Sigmoid colon (tissue), 6 donors: ENCODE measurements at regions not wholly inside any gene's neighbourhood (a gene's known extent, or its start where the extent isn't known, plus 50 kb on each side); places are given as distances from the start of the nearest gene placed in this dataset.
A peak's percentile ranks its signal among the peaks of the same experiment; 100 is the strongest.

Experiments
- DNase-seq: peaks from one replicate; pipeline ENCODE4 v3.0.0-alpha.2; 2019
- H3K27ac ChIP-seq, 4 donors: fragments of 200-600 bp; sonication (generic); one replicate each; pipeline ENCODE4 v1.5.1; 2016 to 2019; ENCODE audit warnings: mild to moderate bottlenecking in 1 of 4
- H3K27me3 ChIP-seq, 3 donors: fragments of 200-600 bp; sonication (generic); one replicate each; pipeline ENCODE4 v1.5.1; 2019; ENCODE audit warnings: mild to moderate bottlenecking in 1 of 3
- H3K36me3 ChIP-seq, 4 donors: fragments of 200-600 bp; sonication (generic); one replicate each; pipeline ENCODE4 v1.5.1; 2016 to 2019
- H3K4me1 ChIP-seq, 4 donors: fragments of 200-600 bp; sonication (generic); one replicate each; pipeline ENCODE4 v1.5.1; 2017 to 2019
- H3K4me3 ChIP-seq, 4 donors: fragments of 200-600 bp; sonication (generic); one replicate each; pipeline ENCODE4 v1.5.1; 2017 to 2019; ENCODE audit warnings: mild to moderate bottlenecking in 2 of 4, moderate library complexity in 1 of 4
- H3K9me3 ChIP-seq, 4 donors: fragments of 200-600 bp in 3 of 4; sonication (generic) in 3 of 4; one replicate each; pipeline versions ENCODE4 v1.5.1 to v1.6.1; 2013 to 2019
- EP300 ChIP-seq, 4 donors: sonication (generic); formaldehyde crosslinking; IDR thresholded peaks; one replicate each; pipeline ENCODE4 v1.6.1; 2017; ENCODE audit warnings: antibody characterized with exemption in 4 of 4
- POLR2A ChIP-seq, 2 donors: fragments of 450-650 bp; IDR thresholded peaks; one replicate each; pipeline ENCODE4 v1.6.1; 2016; ENCODE audit warnings: antibody characterized with exemption in 2 of 2, mild to moderate bottlenecking in 2 of 2, moderate library complexity in 2 of 2
- POLR2AphosphoS5 ChIP-seq, 4 donors: sonication (generic); formaldehyde crosslinking; IDR thresholded peaks; one replicate each; pipeline ENCODE4 v1.6.1; 2017; ENCODE audit warnings: antibody characterized with exemption in 4 of 4
- WGBS, 2 donors: extraction: QIAGEN DNeasy Blood & Tissue Kit; methylation state at CpG; one replicate each; pipeline ENCODE4 v1.1.7; 2013; 5-methylcytosine and 5-hydroxymethylcytosine counted together
- intact Hi-C: fragments of 100-400 bp; cut with DNase I; formaldehyde crosslinking; loops from one replicate; pipeline ENCODE4 v1.15.1; 2023
- TF ChIP-seq, protein P1 (sequence below), 4 experiments: fragments of 450-650 bp in 3 of 4; fragments of 200-600 bp in 1 of 4; IDR thresholded peaks; one replicate each; pipeline ENCODE4 v1.5.1; 2016 to 2019; ENCODE audit warnings: antibody characterized with exemption in 4 of 4, mild to moderate bottlenecking in 3 of 4, moderate library complexity in 2 of 4
- donor health status: healthy with polysubstance abuse.
- donor health status: healthy.

- no peak overlapping the region for H3K4me3 ChIP-seq
- DNase-seq = no peak
- intact Hi-C loops = no loop called here
- H3K9me3 ChIP-seq = peaks cover 0 to 2% (median 0%) of the 10 kb centered on the region in 4 donors
- no peaks in the 10 kb centered on the region for H3K27me3 ChIP-seq
- H3K4me1 ChIP-seq = peaks cover 0 to 25% (median 13%) of the 10 kb centered on the region in 4 donors
- 87 to 89% methylated on average over 2 of the region's 2 CpGs for WGBS, 2 donors
- H3K36me3 ChIP-seq = no peaks in the 10 kb centered on the region
- H3K27ac ChIP-seq = peak overlapping the region in 3 of 4 donors; percentile 6 to 51 (median 36)
- TF ChIP-seq POLR2A (IDR thresholded peaks at IDR 0.05) (no peak), POLR2AphosphoS5 (IDR thresholded peaks at IDR 0.05) (peak in 2 of 4 donors; percentile 35 to 48)
These were observed 174.2 kb upstream of the CDH12 start for GRCh38 chr5:23027331-23027730.

DNA sequence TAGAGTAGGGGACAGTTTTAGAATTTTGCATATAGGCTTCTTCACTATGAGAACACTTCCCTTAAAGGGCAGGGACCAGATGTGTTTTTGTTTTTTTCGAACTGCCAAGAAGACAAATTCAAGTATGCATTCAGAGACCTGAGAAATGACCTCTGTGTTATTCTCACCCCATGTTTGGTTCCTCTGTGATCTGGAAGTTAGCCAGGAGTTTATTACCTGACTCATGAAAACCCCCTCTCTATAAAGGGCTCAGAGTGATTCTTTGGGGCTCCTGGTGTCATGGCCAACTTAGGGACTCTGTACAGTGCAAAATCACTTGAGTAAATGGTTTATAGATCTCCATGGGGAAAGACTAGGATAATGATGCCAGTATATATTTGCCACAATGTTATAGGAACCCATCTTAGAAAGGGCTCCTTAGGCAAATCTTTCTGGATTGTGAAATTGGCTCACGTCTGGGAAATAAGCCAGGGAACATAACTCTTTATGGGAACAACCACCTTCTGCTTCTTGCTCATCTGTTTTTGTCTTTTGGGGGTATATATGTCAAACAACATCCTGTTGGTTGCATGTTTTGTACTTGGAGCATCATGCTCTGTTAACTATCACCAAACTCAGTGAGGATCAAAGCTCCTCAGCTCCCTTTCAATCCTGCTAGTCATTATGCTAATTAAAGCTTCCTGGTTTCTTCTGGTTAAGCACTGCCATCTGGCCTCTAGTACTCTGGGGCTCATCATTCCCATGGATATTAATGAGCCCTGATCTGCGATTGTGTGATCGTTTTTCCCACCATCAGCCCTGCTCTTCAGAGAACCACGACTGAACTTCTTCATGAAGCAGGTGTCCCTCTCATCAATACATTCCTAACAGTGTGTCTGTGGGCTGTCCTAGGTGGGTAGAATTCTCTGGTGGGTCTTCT is 173.4 kb upstream of the CDH12 start:
- intact Hi-C loops = no loop called here
- Histone ChIP-seq H3K9me3 (peaks cover 0 to 2% (median 0%) of the 10 kb centered on the region in 4 donors), H3K4me3 (no peak overlapping the region), H3K27ac (peak overlapping the region in 3 of 4 donors; percentile 6 to 51 (median 36)), H3K27me3 (no peaks in the 10 kb centered on the region), H3K4me1 (peaks cover 0 to 25% (median 13%) of the 10 kb centered on the region in 4 donors), H3K36me3 (no peaks in the 10 kb centered on the region)
- WGBS, 2 donors = 79 to 85% methylated on average over 5 of the region's 5 CpGs
- TF ChIP-seq, protein P1, sequence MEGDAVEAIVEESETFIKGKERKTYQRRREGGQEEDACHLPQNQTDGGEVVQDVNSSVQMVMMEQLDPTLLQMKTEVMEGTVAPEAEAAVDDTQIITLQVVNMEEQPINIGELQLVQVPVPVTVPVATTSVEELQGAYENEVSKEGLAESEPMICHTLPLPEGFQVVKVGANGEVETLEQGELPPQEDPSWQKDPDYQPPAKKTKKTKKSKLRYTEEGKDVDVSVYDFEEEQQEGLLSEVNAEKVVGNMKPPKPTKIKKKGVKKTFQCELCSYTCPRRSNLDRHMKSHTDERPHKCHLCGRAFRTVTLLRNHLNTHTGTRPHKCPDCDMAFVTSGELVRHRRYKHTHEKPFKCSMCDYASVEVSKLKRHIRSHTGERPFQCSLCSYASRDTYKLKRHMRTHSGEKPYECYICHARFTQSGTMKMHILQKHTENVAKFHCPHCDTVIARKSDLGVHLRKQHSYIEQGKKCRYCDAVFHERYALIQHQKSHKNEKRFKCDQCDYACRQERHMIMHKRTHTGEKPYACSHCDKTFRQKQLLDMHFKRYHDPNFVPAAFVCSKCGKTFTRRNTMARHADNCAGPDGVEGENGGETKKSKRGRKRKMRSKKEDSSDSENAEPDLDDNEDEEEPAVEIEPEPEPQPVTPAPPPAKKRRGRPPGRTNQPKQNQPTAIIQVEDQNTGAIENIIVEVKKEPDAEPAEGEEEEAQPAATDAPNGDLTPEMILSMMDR (IDR thresholded peaks at IDR 0.05) = no peak
- TF ChIP-seq POLR2AphosphoS5 (IDR thresholded peaks at IDR 0.05) (no peak), POLR2A (IDR thresholded peaks at IDR 0.05) (no peak), EP300 (IDR thresholded peaks at IDR 0.05) (no peak)
- DNase-seq = no peak

- intact Hi-C loops = no loop called here
- no peak overlapping the region for H3K4me3 ChIP-seq
- peaks cover 0 to 2% (median 0%) of the 10 kb centered on the region in 4 donors for H3K9me3 ChIP-seq
- H3K27me3 ChIP-seq = no peaks in the 10 kb centered on the region
- H3K36me3 ChIP-seq = no peaks in the 10 kb centered on the region
- peaks cover 0 to 25% (median 13%) of the 10 kb centered on the region in 4 donors for H3K4me1 ChIP-seq
- no peak for DNase-seq
- WGBS, 2 donors = 71 to 73% methylated on average over 1 of the region's 1 CpG
- TF ChIP-seq POLR2AphosphoS5 (IDR thresholded peaks at IDR 0.05) = no peak
- no peak for TF ChIP-seq POLR2A (IDR thresholded peaks at IDR 0.05)
- no peak for TF ChIP-seq EP300 (IDR thresholded peaks at IDR 0.05)
- TF ChIP-seq, protein P1 (IDR thresholded peaks at IDR 0.05) = no peak
- H3K27ac ChIP-seq = peak overlapping the region in 3 of 4 donors; percentile 2 to 51 (median 36)
These were observed 172.6 kb upstream of the CDH12 start for GRCh38 chr5:23025629-23026233.

DNA sequence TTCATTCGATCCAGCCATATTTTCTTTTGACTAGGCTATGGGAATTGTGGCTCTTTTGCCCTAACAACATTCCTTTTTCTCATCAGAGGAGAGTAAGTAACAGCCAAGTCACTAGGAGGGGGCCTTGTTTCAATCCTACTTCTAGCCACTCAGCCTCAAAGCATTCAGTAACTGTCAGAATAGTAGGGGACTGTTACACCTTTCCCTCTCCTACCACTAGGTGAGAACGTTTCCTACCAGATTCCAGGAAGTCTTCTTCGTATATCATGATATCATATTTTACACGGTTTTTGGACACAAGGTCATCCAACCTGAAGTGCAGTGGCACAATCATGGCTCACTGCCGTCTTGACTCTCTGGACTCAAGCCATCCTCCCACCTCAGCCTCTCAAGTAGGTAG is 171.3 kb upstream of the CDH12 start:
- Histone ChIP-seq H3K9me3 (peaks cover 0 to 2% (median 0%) of the 10 kb centered on the region in 4 donors), H3K27me3 (no peaks in the 10 kb centered on the region), H3K36me3 (no peaks in the 10 kb centered on the region), H3K4me1 (peaks cover 0 to 25% (median 13%) of the 10 kb centered on the region in 4 donors), H3K27ac (no peak overlapping the region), H3K4me3 (no peak overlapping the region)
- DNase-seq = no peak
- intact Hi-C loops = no loop called here
- TF ChIP-seq, protein P1 (IDR thresholded peaks at IDR 0.05) = no peak
- TF ChIP-seq POLR2AphosphoS5 (IDR thresholded peaks at IDR 0.05) = no peak
- no peak for TF ChIP-seq POLR2A (IDR thresholded peaks at IDR 0.05)
- TF ChIP-seq EP300 (IDR thresholded peaks at IDR 0.05) = no peak
- 73 to 79% methylated on average over 5 of the region's 5 CpGs for WGBS, 2 donors

DNA sequence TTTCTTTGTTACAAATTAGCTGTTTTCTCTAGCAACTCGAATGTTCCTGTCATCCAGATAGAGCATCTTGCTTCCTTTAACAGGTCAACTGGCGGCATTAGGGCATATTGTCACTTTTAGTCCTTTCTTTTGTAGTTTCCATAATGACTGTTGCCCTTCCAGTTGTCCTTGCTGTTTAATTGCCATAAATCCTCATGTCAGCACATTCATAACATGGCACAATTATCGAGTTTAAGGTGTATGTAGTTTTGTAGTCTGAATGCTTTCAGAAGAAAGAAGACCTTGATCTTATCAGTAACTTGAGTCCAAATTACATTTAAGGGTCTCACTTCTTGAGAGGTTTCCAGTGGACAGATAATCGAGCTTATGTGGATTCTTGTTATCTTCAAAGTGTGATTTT is 161.7 kb upstream of the CDH12 start:
- Histone ChIP-seq H3K27ac (no peak overlapping the region), H3K4me1 (no peaks in the 10 kb centered on the region), H3K9me3 (no peaks in the 10 kb centered on the region), H3K27me3 (no peaks in the 10 kb centered on the region), H3K36me3 (no peaks in the 10 kb centered on the region), H3K4me3 (no peak overlapping the region)
- intact Hi-C loops = no loop called here
- 67 to 68% methylated on average over 4 of the region's 4 CpGs for WGBS, 2 donors
- TF ChIP-seq EP300 (IDR thresholded peaks at IDR 0.05) (no peak), POLR2A (IDR thresholded peaks at IDR 0.05) (no peak), POLR2AphosphoS5 (IDR thresholded peaks at IDR 0.05) (no peak)
- TF ChIP-seq, protein P1 (IDR thresholded peaks at IDR 0.05) = no peak
- no peak for DNase-seq
